ENCODE measurements at regions not wholly inside any gene's neighbourhood (a gene's known extent, or its start where the extent isn't known, plus 50 kb on each side); places are given as distances from the start of the nearest gene placed in this dataset.

DNA sequence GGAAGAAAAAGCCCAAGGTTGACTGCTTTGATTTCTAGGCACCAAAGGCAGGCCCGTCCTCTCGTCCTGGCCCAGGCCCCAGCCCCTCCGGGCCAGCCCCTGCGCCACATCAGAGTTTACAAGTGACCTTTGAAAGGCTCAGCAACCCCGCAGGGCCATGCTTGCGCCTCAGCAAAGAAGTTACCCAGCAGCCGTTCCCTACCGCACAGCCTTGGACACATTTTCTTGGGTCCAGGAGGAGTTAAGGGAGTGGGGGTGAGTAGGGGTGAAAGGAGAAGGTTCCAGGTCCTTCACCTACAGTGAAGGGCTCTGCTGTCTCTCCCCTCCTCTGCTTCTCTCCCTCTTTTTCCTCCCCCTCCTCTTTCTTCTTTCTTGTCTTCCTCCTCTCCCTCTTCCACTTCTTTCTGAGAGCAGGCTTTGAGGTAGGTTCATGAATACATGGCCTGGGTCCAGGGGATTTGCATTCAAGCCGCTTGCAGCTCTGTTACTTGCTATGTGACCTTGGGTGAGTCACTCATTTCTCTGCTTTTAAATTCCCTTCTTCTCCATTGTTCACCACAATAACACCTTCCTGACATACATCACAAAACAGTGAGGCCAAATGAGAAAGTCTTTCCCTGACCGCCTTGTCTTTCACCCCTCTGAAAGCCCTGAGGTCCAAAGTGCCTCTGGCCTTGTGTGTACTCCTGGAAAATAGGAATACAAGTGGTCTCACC lies 223.3 kb upstream of the TPRG1 start:
- TF ChIP-seq CTCF (IDR thresholded peaks at IDR 0.05) (no peak), REST (IDR thresholded peaks at IDR 0.05; ENCODE audit: insufficient read depth in 1 of 2, low read depth in 2 of 2, low read length in 1 of 2) (no peak), POLR2AphosphoS5 (IDR thresholded peaks at IDR 0.05; ENCODE audit: low read depth, low read length) (no peak)
